Occipital lobe (tissue), 1 donor: ENCODE measurements at regions not wholly inside any gene's neighbourhood (a gene's known extent, or its start where the extent isn't known, plus 50 kb on each side); places are given as distances from the start of the nearest gene placed in this dataset.

Experiments used
- DNase-seq: peaks from one replicate; lab custom pipeline; 2025; lab: John Stamatoyannopoulos, UW

DNA sequence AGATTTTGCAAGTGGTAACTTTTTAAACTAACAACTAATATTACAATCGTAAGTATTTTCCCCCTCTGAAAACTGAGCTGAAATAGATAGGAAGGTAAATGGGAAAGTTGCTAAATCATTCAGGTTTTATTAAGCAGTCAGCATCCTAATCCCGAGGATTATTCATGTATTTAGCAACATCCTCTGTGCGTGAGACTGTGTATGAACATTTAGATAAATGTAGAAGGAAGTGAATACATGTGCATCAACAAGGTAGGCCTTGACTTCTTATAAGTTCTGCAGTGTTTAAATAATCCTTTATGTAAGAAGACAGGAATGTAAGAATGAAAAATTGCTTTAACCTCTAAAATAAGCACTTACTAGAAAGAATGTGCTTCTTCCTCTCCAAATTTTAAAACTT lies 745.9 kb upstream of the TENM4 start:
- no peak for DNase-seq

- DNase-seq, result no peak
Observed at GRCh38 chr11:80182901-80183300, 742.1 kb upstream of the TENM4 start.

DNA sequence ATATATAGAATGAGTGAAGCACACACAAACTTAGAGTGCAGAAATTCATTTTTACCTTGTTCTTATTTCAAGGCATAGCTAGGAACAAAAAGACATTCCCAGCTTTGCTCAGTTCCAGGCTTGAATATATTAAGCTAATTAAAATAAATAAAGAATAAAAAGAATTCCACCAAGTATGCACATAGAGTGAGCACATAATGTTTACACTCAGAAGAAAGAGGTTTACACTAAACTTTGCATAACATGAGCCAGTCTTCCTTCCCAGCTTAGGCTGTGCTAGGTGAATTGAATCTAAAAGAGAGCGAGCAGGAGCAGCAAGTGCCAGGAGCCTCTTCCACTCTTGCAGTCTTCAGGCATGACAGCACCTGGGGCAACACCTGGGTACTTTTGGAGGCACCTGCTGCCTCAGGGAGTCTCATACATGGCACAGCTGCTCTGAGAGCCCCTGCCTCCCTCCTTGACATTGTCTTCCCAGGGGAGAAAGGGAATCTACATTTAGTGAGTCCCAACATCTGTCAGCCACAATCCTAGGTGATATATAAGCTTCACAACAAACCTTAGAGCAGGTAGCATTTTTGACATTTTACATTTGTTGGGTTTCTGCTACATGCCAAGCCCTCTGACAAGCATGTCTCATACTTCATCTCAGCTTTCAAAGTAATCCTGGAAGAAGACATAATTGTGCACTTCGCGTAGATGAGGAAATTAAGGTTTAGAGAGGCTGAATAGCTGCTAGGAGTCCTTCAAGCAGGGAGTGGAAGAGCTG lies 732.7 kb upstream of the TENM4 start:
- DNase-seq, result no peak

DNA sequence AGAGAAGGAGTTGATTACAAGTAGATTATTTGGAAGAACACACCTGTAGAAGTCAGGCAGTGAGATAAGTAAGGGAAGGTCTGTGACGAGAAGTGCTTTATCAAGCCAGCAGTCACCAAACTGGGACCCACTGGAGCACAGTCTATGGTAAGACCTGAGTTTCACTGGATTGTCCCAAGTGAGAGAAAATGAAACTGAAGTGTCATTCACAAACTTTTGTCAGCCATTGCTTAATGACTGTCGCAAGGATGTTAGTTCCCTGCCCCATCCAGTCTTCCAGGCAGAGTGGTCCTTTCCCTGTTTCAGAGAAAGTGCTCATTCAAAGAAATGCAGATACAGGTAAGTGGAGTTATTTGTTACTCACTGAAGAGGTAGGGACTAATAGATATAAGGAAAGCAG lies 728.0 kb upstream of the TENM4 start:
- DNase-seq, result no peak

DNA sequence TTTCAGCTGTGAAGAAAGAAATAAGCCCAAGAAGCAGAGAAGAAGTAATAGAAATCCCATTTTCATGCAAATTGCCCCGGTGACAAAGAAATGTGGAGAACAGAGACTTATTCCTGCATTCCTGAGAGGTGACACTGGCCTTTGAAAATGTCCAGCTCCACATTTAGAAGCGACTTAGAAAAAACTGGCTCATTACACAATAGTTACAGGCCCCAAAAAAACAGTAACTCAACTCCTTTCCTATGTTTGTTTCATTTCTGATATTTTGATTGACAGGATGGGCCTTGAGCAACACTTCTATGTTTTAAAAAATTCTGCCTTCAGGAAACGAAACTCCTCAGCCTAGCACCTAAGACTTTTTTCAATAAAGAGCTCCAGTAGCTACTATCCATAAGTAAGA lies 726.9 kb upstream of the TENM4 start:
- DNase-seq, result no peak

GRCh38 chr11:80165744-80166143 lies 724.9 kb upstream of the TENM4 start:
- no peak for DNase-seq

- DNase-seq, result no peak
Observed at GRCh38 chr11:80163441-80163840, 722.6 kb upstream of the TENM4 start.

GRCh38 chr11:80163011-80163410 lies 722.2 kb upstream of the TENM4 start:
- DNase-seq, result no peak

GRCh38 chr11:80162387-80162786 lies 721.6 kb upstream of the TENM4 start:
- no peak for DNase-seq

GRCh38 chr11:80157447-80157846 lies 716.6 kb upstream of the TENM4 start:
- DNase-seq, result no peak

- no peak for DNase-seq
Observed at GRCh38 chr11:80156062-80156461, 715.2 kb upstream of the TENM4 start.

DNA sequence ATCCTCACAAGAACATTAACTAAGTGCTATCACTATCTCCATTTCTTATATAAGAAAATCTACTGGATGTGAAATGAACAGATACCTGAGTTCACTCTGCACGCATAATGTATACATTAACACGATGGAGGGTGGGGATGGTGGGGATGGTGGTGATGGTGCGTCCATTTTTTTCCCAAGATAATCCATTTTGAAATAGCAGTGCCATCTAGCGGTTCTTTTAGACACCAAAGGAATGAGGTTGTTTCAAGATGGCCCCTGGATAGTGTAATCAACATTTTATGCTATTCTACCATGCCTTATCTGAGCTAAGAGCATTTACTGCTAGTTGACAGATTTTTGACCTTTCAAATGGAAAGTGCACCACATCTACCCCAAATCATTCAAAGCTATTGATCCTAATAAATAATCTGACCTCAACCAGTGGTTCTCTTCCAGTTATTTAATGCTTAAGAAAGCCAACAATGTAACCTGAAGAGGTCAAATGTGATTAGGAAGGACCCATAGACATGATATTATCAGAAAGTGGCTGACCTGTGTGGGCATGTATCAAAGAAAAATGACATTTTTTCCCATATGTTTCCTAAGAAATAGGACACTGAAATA lies 714.7 kb upstream of the TENM4 start:
- DNase-seq, result no peak

GRCh38 chr11:80146232-80146631 lies 705.4 kb upstream of the TENM4 start:
- DNase-seq, result no peak

DNA sequence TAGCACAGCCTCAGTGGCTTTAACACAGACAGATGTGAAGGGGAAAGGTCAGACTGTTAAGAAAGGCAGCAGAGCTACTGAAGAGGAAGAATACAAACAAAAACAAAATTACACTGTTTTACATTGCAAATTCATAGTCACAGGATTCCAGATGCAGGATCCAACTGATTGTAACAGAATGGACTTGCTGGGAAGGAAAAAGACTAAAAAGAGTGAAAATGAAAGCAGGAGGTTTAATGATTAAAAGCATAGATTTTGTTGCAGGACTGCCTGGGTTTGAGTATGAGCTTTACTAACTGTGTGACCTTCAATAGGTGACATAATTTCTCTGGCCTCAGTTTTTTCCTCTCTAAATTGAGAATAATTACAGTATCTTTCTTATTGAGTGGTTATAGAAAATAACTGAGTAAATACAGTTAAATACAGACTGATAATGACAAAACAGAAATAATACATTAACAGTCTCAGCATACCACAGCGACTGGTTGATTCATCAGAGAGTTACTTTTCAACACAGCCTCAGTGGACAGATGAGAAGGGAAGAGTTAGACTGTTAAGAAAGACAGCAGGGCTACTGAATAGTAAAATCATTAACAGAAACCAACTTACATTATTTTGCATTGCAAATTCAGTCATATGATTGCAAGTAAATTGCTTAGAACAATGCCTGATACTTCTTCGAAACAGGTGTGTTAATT lies 704.2 kb upstream of the TENM4 start:
- no peak for DNase-seq

DNA sequence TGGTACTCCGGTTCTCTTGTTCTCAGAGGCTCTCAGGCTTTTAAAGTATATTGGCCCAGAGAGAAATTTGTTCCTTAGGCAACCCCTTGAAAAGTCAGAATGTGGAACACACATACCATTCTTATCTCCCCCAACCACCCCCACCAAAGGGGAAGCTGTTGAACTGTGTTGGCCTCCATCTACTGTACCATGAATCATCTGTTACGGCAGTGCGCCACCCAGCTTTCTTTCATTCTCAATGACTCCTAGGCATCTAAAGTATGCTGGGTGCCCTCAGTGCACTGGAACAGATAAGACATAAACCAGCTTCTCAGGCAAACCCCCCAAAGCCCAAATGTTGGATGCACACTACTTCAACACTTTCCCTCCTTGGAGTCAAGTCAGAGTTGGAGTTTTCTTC lies 696.2 kb upstream of the TENM4 start:
- no peak for DNase-seq

- no peak for DNase-seq
Observed at GRCh38 chr11:80129396-80129795, 688.6 kb upstream of the TENM4 start.

DNA sequence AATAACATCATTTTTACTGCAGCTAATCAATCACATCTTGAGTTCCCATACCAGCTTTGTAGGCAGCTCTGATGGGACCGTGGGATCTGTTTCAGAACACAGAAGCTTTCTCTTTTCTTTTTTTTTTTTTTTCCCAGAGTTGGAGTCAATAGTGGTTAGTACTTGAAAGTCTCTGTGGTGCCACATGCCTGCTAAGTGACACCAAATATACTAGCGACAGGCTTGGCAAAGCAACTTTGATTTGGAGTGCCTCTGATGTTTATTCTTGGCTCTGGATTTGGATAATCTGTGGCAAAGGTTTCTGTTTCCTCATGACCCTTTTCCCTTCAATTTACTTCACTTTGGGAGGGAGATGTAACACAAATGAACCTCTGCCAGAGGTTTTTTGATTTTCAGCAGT lies 681.4 kb upstream of the TENM4 start:
- DNase-seq, result no peak

GRCh38 chr11:80118073-80118472 lies 677.2 kb upstream of the TENM4 start:
- DNase-seq, result no peak

- DNase-seq, result no peak
Observed at GRCh38 chr11:80116796-80117195, 676.0 kb upstream of the TENM4 start.

- no peak for DNase-seq
Observed at GRCh38 chr11:80109652-80110051, 668.8 kb upstream of the TENM4 start.

- DNase-seq, result no peak
Observed at GRCh38 chr11:80109031-80109430, 668.2 kb upstream of the TENM4 start.

DNA sequence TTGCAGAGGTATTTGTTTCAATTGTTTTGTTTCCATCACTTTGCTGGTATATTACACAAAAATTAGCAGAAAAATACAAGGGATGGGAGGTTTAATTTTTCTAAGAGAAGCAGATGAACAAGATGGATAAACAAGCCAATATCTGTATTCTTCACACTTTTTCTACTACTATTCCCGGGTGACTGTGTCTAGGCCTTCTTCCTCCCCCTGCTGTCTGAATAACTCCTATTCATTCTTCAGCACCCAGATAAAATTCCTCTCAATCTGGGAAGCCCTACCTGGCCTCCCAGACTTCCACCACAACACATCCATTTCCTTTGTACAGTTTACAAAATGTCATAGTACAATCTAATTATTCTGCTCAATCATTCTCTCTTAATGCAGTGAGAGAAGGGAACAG lies 666.6 kb upstream of the TENM4 start:
- no peak for DNase-seq

DNA sequence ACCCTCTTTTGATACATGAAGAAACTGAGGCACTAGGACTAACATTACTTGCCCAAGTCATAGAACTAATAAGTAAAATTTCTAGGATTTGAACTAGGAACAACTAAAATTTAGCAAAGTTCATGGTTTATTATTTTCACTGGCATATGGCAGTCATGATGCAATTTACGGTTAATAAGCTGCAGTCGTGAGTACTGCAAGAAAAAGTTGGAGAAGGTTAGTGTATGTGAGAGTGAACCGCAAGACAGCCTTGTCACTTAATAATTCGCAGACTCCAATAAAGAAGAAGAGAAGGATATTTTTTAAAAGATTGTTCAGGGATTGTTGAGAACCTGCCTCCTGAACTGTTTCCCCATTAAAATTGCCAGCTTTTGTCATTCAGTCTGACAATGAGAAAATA lies 663.4 kb upstream of the TENM4 start:
- DNase-seq, result no peak
